Esophagus squamous epithelium (tissue), 5 donors: ENCODE measurements at regions not wholly inside any gene's neighbourhood (a gene's known extent, or its start where the extent isn't known, plus 50 kb on each side); places are given as distances from the start of the nearest gene placed in this dataset.

Source experiments
- DNase-seq: peaks from one replicate; lab custom pipeline; 2025; lab: John Stamatoyannopoulos, UW
- H3K27ac ChIP-seq, 4 donors: fragments of 200-600 bp; sonication (generic); one replicate each; pipeline ENCODE4 v1.5.1; 2016 to 2019; ENCODE audit warnings: mild to moderate bottlenecking in 1 of 4
- H3K27me3 ChIP-seq, 4 donors: fragments of 200-600 bp; sonication (generic); 1 replicate in 3 of 4; 2 replicates in 1 of 4; pipeline versions ENCODE4 v1.5.1 to v1.6.0; 2017 to 2021; ENCODE audit warnings: antibody characterized with exemption in 1 of 4
- H3K36me3 ChIP-seq, 3 donors: fragments of 200-600 bp; sonication (generic); one replicate each; pipeline ENCODE4 v1.5.1; 2016 to 2019
- H3K4me1 ChIP-seq, 3 donors: fragments of 200-600 bp; sonication (generic); one replicate each; pipeline ENCODE4 v1.5.1; 2017 to 2019
- H3K4me3 ChIP-seq, 4 donors: fragments of 200-600 bp; sonication (generic); 1 replicate in 3 of 4; 2 replicates in 1 of 4; pipeline ENCODE4 v1.5.1; 2016 to 2019; ENCODE audit warnings: mild to moderate bottlenecking in 2 of 4, moderate library complexity in 1 of 4
- H3K9me3 ChIP-seq, 3 donors: fragments of 200-600 bp; sonication (generic); one replicate each; pipeline ENCODE4 v1.5.1; 2016 to 2019
- POLR2A ChIP-seq, 4 donors: fragments of 450-650 bp; IDR thresholded peaks; one replicate each; pipeline ENCODE4 v1.6.1; 2017; ENCODE audit warnings: antibody characterized with exemption in 4 of 4, mild to moderate bottlenecking in 4 of 4, moderate library complexity in 3 of 4
- WGBS, 2 donors: methylation state at CpG; one replicate each; pipeline ENCODE4 v1.1.5; 2018; 5-methylcytosine and 5-hydroxymethylcytosine counted together
- intact Hi-C: fragments of 100-400 bp; cut with DNase I; formaldehyde crosslinking; loops from one replicate; pipeline ENCODE4 v1.15.0; 2022
- TF ChIP-seq, protein P1 (sequence below), 6 experiments: fragments of 450-650 bp in 4 of 6; fragments of 200-600 bp in 2 of 6; sonication (generic) in 2 of 6; IDR thresholded peaks; one replicate each; pipeline ENCODE4 v1.5.1; 2016 to 2019; ENCODE audit warnings: antibody characterized with exemption in 6 of 6, mild to moderate bottlenecking in 4 of 6, moderate library complexity in 4 of 6
- donor health status: DM: yes; HTN: yes; CAD: no.

DNA sequence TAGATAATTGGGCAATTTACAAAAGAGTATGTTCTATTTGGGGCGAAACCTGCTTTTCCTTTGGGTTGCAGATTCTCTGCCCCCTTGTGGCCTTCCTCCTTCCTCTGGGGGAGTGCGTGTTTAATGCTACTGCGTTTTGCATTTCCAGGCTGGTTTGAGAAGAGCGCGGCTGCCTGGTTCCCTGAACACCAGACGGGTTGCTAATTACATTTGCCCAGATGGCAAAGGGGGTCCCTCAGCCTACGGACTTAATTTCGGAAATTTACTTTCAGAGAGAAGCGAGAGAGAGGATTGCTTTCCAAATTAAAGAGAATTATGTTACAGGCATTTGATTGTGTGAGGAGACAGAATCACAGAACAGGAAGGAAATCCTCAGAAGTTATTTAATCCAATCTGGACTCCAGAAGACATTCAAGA, 91.9 kb upstream of the JAZF1 start:
- Histone ChIP-seq H3K9me3 (no peaks in the 10 kb centered on the region), H3K27ac (no peak overlapping the region), H3K27me3 (no peaks in the 10 kb centered on the region), H3K4me3 (peak overlapping the region in 1 of 4 donors; percentile 38), H3K36me3 (no peaks in the 10 kb centered on the region), H3K4me1 (no peaks in the 10 kb centered on the region)
- 25 to 26% methylated on average over 9 of the region's 9 CpGs for WGBS, 2 donors
- TF ChIP-seq, protein P1, sequence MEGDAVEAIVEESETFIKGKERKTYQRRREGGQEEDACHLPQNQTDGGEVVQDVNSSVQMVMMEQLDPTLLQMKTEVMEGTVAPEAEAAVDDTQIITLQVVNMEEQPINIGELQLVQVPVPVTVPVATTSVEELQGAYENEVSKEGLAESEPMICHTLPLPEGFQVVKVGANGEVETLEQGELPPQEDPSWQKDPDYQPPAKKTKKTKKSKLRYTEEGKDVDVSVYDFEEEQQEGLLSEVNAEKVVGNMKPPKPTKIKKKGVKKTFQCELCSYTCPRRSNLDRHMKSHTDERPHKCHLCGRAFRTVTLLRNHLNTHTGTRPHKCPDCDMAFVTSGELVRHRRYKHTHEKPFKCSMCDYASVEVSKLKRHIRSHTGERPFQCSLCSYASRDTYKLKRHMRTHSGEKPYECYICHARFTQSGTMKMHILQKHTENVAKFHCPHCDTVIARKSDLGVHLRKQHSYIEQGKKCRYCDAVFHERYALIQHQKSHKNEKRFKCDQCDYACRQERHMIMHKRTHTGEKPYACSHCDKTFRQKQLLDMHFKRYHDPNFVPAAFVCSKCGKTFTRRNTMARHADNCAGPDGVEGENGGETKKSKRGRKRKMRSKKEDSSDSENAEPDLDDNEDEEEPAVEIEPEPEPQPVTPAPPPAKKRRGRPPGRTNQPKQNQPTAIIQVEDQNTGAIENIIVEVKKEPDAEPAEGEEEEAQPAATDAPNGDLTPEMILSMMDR (IDR thresholded peaks at IDR 0.05) = peak; percentile 9 to 40 (median 21)
- TF ChIP-seq POLR2A (IDR thresholded peaks at IDR 0.05) = no peak
- intact Hi-C loops = no loop called here
- DNase-seq = no peak

DNA sequence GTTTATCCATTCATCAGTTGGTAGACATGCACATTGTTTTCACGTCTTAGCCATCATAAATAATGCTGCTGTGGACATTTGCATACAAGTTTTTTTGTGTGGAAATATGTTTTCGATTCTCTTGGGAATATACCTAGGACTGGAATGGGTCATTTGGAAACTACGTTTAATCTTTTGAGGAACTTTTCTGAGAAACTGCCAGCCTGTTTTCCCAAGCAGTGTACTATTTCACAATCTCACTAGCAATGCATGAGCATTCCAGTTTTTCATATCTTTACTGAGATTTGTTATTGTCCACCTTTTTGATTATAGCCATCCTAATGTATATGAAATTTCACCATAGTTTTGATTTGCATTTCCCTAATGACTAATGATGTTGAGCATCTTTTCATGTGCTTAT, 95.7 kb upstream of the JAZF1 start:
- intact Hi-C loops = no loop called here
- no peak for TF ChIP-seq POLR2A (IDR thresholded peaks at IDR 0.05)
- TF ChIP-seq, protein P1 (IDR thresholded peaks at IDR 0.05) = no peak
- 55 to 73% methylated on average over 3 of the region's 3 CpGs for WGBS, 2 donors
- H3K9me3 ChIP-seq = no peaks in the 10 kb centered on the region
- H3K27me3 ChIP-seq = no peaks in the 10 kb centered on the region
- no peak overlapping the region for H3K4me3 ChIP-seq
- no peak for DNase-seq
- no peaks in the 10 kb centered on the region for H3K4me1 ChIP-seq
- no peak overlapping the region for H3K27ac ChIP-seq
- no peaks in the 10 kb centered on the region for H3K36me3 ChIP-seq

DNA sequence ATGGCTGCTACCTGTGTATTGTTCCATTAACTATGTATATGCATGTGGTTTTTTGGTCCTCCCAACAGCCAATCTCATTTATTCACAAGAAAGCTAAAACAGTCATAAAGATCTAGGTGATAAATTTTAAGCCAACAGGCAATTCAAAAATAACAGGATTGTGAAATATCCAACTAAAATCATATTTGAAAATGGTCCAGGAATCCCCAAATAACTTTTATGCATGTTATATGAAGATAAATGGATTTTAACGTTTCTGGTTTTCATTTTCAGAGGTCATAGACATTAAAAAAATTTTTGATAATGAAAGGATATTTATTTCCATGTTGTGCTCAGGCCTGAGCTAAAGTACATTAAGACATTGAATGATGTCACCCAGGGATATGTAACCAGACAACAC, 96.8 kb upstream of the JAZF1 start:
- Histone ChIP-seq H3K27ac (no peak overlapping the region), H3K36me3 (no peaks in the 10 kb centered on the region), H3K9me3 (no peaks in the 10 kb centered on the region), H3K27me3 (no peaks in the 10 kb centered on the region), H3K4me1 (no peaks in the 10 kb centered on the region), H3K4me3 (no peak overlapping the region)
- intact Hi-C loops = no loop called here
- DNase-seq = no peak
- TF ChIP-seq POLR2A (IDR thresholded peaks at IDR 0.05) = no peak
- TF ChIP-seq, protein P1 (IDR thresholded peaks at IDR 0.05) = no peak
- WGBS, 2 donors = 20 to 24% methylated on average over 1 of the region's 1 CpG

DNA sequence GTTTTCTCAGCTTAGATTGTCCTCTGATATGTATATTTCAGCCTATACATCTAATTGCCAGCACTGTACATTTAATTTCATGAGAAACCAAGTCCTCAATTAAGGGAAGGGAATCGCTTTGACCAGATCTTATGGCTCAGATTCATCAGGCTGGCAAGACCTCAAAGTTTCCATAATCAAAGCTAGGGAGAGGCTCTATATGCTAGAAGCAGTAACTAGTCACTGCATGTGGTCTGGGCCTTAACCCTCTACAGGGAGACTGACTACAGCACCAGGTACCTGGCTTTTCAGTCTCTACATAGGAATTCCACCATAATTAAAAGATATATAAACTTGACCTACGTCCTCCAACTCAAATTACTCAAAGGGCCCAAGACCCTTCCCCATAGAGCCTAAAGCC, 97.4 kb upstream of the JAZF1 start:
- no peak overlapping the region for H3K27ac ChIP-seq
- no peaks in the 10 kb centered on the region for H3K4me1 ChIP-seq
- H3K36me3 ChIP-seq = no peaks in the 10 kb centered on the region
- WGBS, 2 donors = 72 to 79% methylated on average over 2 of the region's 2 CpGs
- H3K4me3 ChIP-seq = no peak overlapping the region
- intact Hi-C loops = no loop called here
- TF ChIP-seq, protein P1 (IDR thresholded peaks at IDR 0.05) = no peak
- no peak for TF ChIP-seq POLR2A (IDR thresholded peaks at IDR 0.05)
- no peaks in the 10 kb centered on the region for H3K27me3 ChIP-seq
- no peaks in the 10 kb centered on the region for H3K9me3 ChIP-seq
- DNase-seq = no peak

DNA sequence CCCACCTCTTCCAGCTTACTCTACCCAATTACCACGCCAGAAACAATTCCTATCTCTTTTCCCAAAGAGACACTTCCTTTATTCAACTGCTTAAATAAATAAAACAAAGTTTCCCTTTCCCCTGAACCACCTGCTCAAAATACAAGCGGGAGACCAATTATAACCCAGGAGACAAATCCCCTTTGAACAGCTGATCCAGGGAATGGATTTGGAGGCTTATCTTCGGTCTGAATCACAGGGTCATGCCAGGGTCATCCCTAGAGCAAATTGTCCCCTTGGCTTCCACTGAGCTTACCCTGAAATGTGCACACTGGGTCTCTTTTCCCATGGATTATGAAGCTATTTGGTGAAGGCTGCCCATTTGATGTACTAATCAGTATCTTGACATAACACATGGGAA, 99.9 kb upstream of the JAZF1 start:
- intact Hi-C loops = no loop called here
- 38 to 55% methylated on average over 3 of the region's 3 CpGs for WGBS, 2 donors
- H3K36me3 ChIP-seq = no peaks in the 10 kb centered on the region
- TF ChIP-seq, protein P1 (IDR thresholded peaks at IDR 0.05) = no peak
- TF ChIP-seq POLR2A (IDR thresholded peaks at IDR 0.05) = no peak
- no peaks in the 10 kb centered on the region for H3K4me1 ChIP-seq
- H3K4me3 ChIP-seq = no peak overlapping the region
- DNase-seq = no peak
- no peaks in the 10 kb centered on the region for H3K27me3 ChIP-seq
- no peaks in the 10 kb centered on the region for H3K9me3 ChIP-seq
- no peak overlapping the region for H3K27ac ChIP-seq
